Tongue (tissue), 1 donor: ENCODE measurements at regions not wholly inside any gene's neighbourhood (a gene's known extent, or its start where the extent isn't known, plus 50 kb on each side); places are given as distances from the start of the nearest gene placed in this dataset.

Source experiments
- DNase-seq: peaks from one replicate; pipeline ENCODE4 v3.0.0-alpha.2; 2015

GRCh38 chr4:15376145-15376544 lies 51.7 kb upstream of the C1QTNF7 start:
- no peak for DNase-seq

GRCh38 chr4:15376594-15376993 lies 51.2 kb upstream of the C1QTNF7 start:
- DNase-seq = no peak
